Suprapubic skin (tissue), 4 donors: ENCODE measurements at regions not wholly inside any gene's neighbourhood (a gene's known extent, or its start where the extent isn't known, plus 50 kb on each side); places are given as distances from the start of the nearest gene placed in this dataset.
"Not testable (repeated sequence)": the region's sequence is repeated elsewhere in the genome, so short reads cannot be mapped to it uniquely, and the experiment has no call there.

Source experiments
- DNase-seq, 2 donors: peaks; one replicate each; pipeline ENCODE4 v3.0.0-alpha.2; 2019; ENCODE audit warnings: low spot score in 2 of 2
- H3K27ac ChIP-seq: fragments of 200-600 bp; sonication (generic); one replicate; pipeline ENCODE4 v1.5.1; 2019
- H3K27me3 ChIP-seq: fragments of 200-600 bp; sonication (generic); one replicate; pipeline ENCODE4 v1.5.1; 2019
- H3K36me3 ChIP-seq: fragments of 200-600 bp; sonication (generic); one replicate; pipeline ENCODE4 v1.5.1; 2019
- H3K4me1 ChIP-seq: fragments of 200-600 bp; sonication (generic); one replicate; pipeline ENCODE4 v1.5.1; 2019
- H3K4me3 ChIP-seq: fragments of 200-600 bp; sonication (generic); one replicate; pipeline ENCODE4 v1.5.1; 2019; ENCODE audit warnings: mild to moderate bottlenecking
- H3K9me3 ChIP-seq: fragments of 200-600 bp; sonication (generic); one replicate; pipeline ENCODE4 v1.5.1; 2019
- CTCF ChIP-seq, 2 donors: fragments of 200-600 bp in 1 of 2; fragments of 450-650 bp in 1 of 2; sonication (generic) in 1 of 2; IDR thresholded peaks; one replicate each; pipeline ENCODE4 v1.5.1; 2016 to 2019; ENCODE audit warnings: antibody characterized with exemption in 2 of 2, mild to moderate bottlenecking in 1 of 2, moderate library complexity in 1 of 2
- EP300 ChIP-seq: sonication (generic); formaldehyde crosslinking; IDR thresholded peaks from one replicate; pipeline ENCODE4 v1.6.1; 2017; ENCODE audit warnings: antibody characterized with exemption
- POLR2A ChIP-seq, 2 donors: fragments of 450-650 bp; IDR thresholded peaks; one replicate each; pipeline ENCODE4 v1.6.1; 2017; ENCODE audit warnings: antibody characterized with exemption in 2 of 2, mild to moderate bottlenecking in 2 of 2, moderate library complexity in 2 of 2
- POLR2AphosphoS5 ChIP-seq, 3 donors: sonication (generic); formaldehyde crosslinking; IDR thresholded peaks; one replicate each; pipeline ENCODE4 v1.6.1; 2017; ENCODE audit warnings: antibody characterized with exemption in 3 of 3
- WGBS: methylation state at CpG from one replicate; pipeline ENCODE4 v1.1.5; 2018; 5-methylcytosine and 5-hydroxymethylcytosine counted together

GRCh38 chr11:38842991-38843390 is 2245.0 kb upstream of the RAG2 start:
- H3K4me3 ChIP-seq, result no peak overlapping the region
- H3K27ac ChIP-seq, result no peak overlapping the region
- WGBS, result 34% methylated on average over 2 of the region's 2 CpGs
- no peaks in the 10 kb centered on the region for H3K9me3 ChIP-seq
- no peaks in the 10 kb centered on the region for H3K4me1 ChIP-seq
- TF ChIP-seq EP300, result no peak
- no peak for TF ChIP-seq CTCF (IDR thresholded peaks at IDR 0.05)
- TF ChIP-seq POLR2AphosphoS5 (IDR thresholded peaks at IDR 0.05), result no peak
- no peak for TF ChIP-seq POLR2A (IDR thresholded peaks at IDR 0.05)
- no peaks in the 10 kb centered on the region for H3K36me3 ChIP-seq
- no peaks in the 10 kb centered on the region for H3K27me3 ChIP-seq
- DNase-seq, result no peak

DNA sequence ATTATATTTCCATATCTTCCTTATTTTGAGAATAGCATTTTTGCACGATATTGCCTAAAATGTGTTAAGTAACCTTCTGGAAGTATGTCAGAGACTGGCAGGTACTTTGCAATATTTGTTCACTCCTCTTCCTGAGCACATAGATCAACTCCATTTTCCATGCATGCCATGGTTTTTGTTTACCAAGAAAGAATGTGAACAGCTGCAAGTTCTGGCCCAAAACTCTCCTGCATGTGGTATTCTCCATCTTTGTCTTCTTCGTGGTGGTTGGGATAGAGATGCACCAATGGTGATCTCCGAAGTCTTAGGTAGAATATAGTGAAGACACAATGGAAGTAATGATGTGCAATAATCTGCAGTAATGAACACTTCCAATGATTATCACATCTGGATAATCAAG is 2241.0 kb upstream of the RAG2 start:
- Histone ChIP-seq H3K9me3 (no peaks in the 10 kb centered on the region), H3K36me3 (no peaks in the 10 kb centered on the region), H3K27ac (no peak overlapping the region), H3K4me3 (no peak overlapping the region), H3K4me1 (no peaks in the 10 kb centered on the region), H3K27me3 (no peaks in the 10 kb centered on the region)
- WGBS, result 81% methylated on average over 3 of the region's 3 CpGs
- DNase-seq, result no peak
- TF ChIP-seq POLR2AphosphoS5 (IDR thresholded peaks at IDR 0.05) (no peak), EP300 (no peak), CTCF (IDR thresholded peaks at IDR 0.05) (no peak), POLR2A (IDR thresholded peaks at IDR 0.05) (no peak)

DNA sequence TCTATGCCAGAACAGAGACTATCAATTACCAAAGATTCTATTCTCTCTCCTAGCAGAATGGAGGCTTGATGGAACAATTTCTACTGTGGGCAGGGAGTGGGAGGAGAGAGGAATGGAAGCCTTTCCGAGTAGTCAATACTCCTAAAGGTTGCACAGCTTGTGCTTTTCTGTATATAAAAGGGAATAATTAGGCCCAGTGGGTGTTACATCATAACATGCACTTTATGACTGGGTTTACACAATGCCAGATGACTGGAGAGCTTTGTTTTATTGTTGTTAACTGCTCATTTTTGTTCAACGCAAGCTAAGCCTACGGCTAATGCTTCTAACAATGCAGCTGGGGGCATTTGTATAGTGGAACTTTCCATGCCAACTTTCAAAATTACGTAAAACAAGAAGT is 2237.9 kb upstream of the RAG2 start:
- 55% methylated on average over 4 of the region's 4 CpGs for WGBS
- TF ChIP-seq EP300 (no peak), CTCF (IDR thresholded peaks at IDR 0.05) (no peak), POLR2AphosphoS5 (IDR thresholded peaks at IDR 0.05) (no peak), POLR2A (IDR thresholded peaks at IDR 0.05) (no peak)

GRCh38 chr11:38824573-38824972 is 2226.5 kb upstream of the RAG2 start:
- Histone ChIP-seq H3K36me3 (no peaks in the 10 kb centered on the region), H3K9me3 (peaks cover 8% of the 10 kb centered on the region), H3K4me1 (no peaks in the 10 kb centered on the region), H3K27me3 (no peaks in the 10 kb centered on the region), H3K27ac (no peak overlapping the region), H3K4me3 (no peak overlapping the region)
- DNase-seq, result no peak
- TF ChIP-seq EP300, result no peak
- no peak for TF ChIP-seq POLR2A (IDR thresholded peaks at IDR 0.05)
- no peak for TF ChIP-seq POLR2AphosphoS5 (IDR thresholded peaks at IDR 0.05)
- no peak for TF ChIP-seq CTCF (IDR thresholded peaks at IDR 0.05)
- WGBS, result 74% methylated on average over 3 of the region's 3 CpGs

More for the DNA sequence above, 2237.9 kb upstream of the RAG2 start:
- Histone ChIP-seq H3K4me1 (no peaks in the 10 kb centered on the region), H3K27ac (no peak overlapping the region), H3K4me3 (no peak overlapping the region), H3K36me3 (no peaks in the 10 kb centered on the region), H3K27me3 (no peaks in the 10 kb centered on the region), H3K9me3 (no peaks in the 10 kb centered on the region)
- DNase-seq, result no peak

DNA sequence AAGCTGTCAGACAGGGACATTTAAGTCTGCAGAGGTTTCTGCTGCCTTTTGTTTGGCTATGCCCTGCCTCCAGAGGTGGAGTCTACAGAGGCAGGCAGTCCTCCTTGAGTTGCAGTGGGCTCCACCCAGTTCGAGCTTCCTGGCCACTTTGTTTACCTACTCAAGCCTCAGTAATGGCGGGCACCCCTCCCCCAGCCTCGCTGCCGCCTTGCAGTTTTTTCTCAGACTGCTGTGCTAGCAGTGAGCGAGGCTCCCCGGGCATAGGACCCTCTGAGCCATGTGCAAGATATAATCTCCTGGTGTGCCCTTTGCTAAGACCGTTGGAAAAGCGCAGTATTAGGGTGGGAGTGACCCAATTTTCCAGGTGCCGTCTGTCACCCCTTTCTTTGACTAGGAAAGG is 2223.8 kb upstream of the RAG2 start:
- not testable (repeated sequence) for H3K4me1 ChIP-seq, H3K9me3 ChIP-seq, H3K27me3 ChIP-seq, H3K36me3 ChIP-seq, H3K27ac ChIP-seq, DNase-seq, H3K4me3 ChIP-seq
- WGBS, result 90% methylated on average over 9 of the region's 9 CpGs

GRCh38 chr11:38819981-38820380 is 2221.9 kb upstream of the RAG2 start:
- TF ChIP-seq CTCF (IDR thresholded peaks at IDR 0.05) (no peak), POLR2A (IDR thresholded peaks at IDR 0.05) (no peak), EP300 (no peak), POLR2AphosphoS5 (IDR thresholded peaks at IDR 0.05) (no peak)
- Histone ChIP-seq H3K36me3 (no peaks in the 10 kb centered on the region), H3K4me3 (no peak overlapping the region), H3K4me1 (no peaks in the 10 kb centered on the region), H3K27me3 (no peaks in the 10 kb centered on the region), H3K9me3 (no peaks in the 10 kb centered on the region), H3K27ac (no peak overlapping the region)
- whole genome bisulfite sequencing, result 96% methylated on average over 1 of the region's 1 CpG
- no peak for DNase-seq
